Kidney (tissue), 13 donors: ENCODE measurements at regions not wholly inside any gene's neighbourhood (a gene's known extent, or its start where the extent isn't known, plus 50 kb on each side); places are given as distances from the start of the nearest gene placed in this dataset.
A peak's percentile ranks its signal among the peaks of the same experiment; 100 is the strongest.

Experiments used
- DNase-seq, 5 donors: peaks; one replicate each; pipeline ENCODE4 v3.0.0-alpha.2; 2013 to 2020
- FAIRE-seq: peaks from 2 replicates; lab custom pipeline; 2012; peaks lifted over from hg19 to GRCh38; lab: Jason Lieb, UNC
- H3K27ac ChIP-seq, 2 donors: one replicate each; pipeline ENCODE4 v1.7.0; 2013; ENCODE audit warnings: low read depth in 2 of 2, low read length in 2 of 2, inconsistent platforms in 1 of 2
- H3K27me3 ChIP-seq: one replicate; pipeline ENCODE4 v1.7.1; 2013; ENCODE audit warnings: low read length, inconsistent platforms; ENCODE audit not compliant: control insufficient read depth, insufficient read depth
- H3K36me3 ChIP-seq, 3 donors: one replicate each; pipeline versions ENCODE4 v1.7.0 to v1.7.1; 2013; ENCODE audit warnings: low read length in 3 of 3, control low read depth in 1 of 3, inconsistent platforms in 1 of 3; ENCODE audit not compliant: insufficient read depth in 3 of 3, control insufficient read depth in 2 of 3
- H3K4me1 ChIP-seq, 3 donors: one replicate each; pipeline versions ENCODE4 v1.7.0 to v1.7.1; 2013; ENCODE audit warnings: low read length in 3 of 3, inconsistent platforms in 1 of 3, low read depth in 1 of 3; ENCODE audit not compliant: control insufficient read depth in 2 of 3, insufficient read depth in 2 of 3
- H3K4me3 ChIP-seq, 3 donors: one replicate each; pipeline versions ENCODE4 v1.7.0 to v1.8.1; 2013; ENCODE audit warnings: low read length in 3 of 3, control low read depth in 1 of 3, inconsistent platforms in 1 of 3
- H3K9ac ChIP-seq, 3 donors: one replicate each; pipeline versions ENCODE4 v1.7.0 to v1.7.1; 2013; ENCODE audit warnings: low read length in 3 of 3, control low read depth in 1 of 3, inconsistent platforms in 1 of 3
- H3K9me3 ChIP-seq, 3 donors: one replicate each; pipeline versions ENCODE4 v1.7.0 to v1.7.1; 2013; ENCODE audit warnings: low read length in 3 of 3, control low read depth in 1 of 3, inconsistent platforms in 1 of 3; ENCODE audit not compliant: control insufficient read depth in 2 of 3, insufficient read depth in 1 of 3
- CTCF ChIP-seq: IDR thresholded peaks from 3 replicates; pipeline ENCODE4 v1.5.1; 2012; ENCODE audit warnings: mild to moderate bottlenecking, moderate library complexity, borderline replicate concordance; ENCODE audit not compliant: insufficient read depth; ENCODE audit errors: extremely low read depth
- intact Hi-C: fragments of 100-400 bp; cut with DNase I; formaldehyde crosslinking; loops from one replicate; pipeline ENCODE4 v1.11.1; 2022
- donor health status: control.
- donor health status: control.
- donor health status: control.
- donor health status: control.
- donor health status: control.
- donor health status: DM: yes; HTN: yes; CAD: no.
- donor health status: Normal renal cell carcinoma (clear cell type).

GRCh38 chr1:228852024-228852423 is 116.7 kb downstream of the RHOU start:
- Histone ChIP-seq H3K27ac (no peak overlapping the region), H3K4me1 (peaks cover 0 to 2% (median 0%) of the 10 kb centered on the region in 3 donors), H3K9me3 (peaks cover 0 to 3% (median 0%) of the 10 kb centered on the region in 3 donors), H3K4me3 (no peak overlapping the region), H3K36me3 (no peaks in the 10 kb centered on the region), H3K9ac (no peak overlapping the region), H3K27me3 (no peaks in the 10 kb centered on the region)
- TF ChIP-seq CTCF, result no peak
- DNase-seq (peak in 2 of 5 donors; percentile 3 to 30), FAIRE-seq (no peak)
- intact Hi-C loops, result no loop called here

- H3K36me3 ChIP-seq, result no peaks in the 10 kb centered on the region
- H3K9me3 ChIP-seq, result peaks cover 0 to 3% (median 0%) of the 10 kb centered on the region in 3 donors
- intact Hi-C loops, result no loop called here
- no peak overlapping the region for H3K9ac ChIP-seq
- H3K4me3 ChIP-seq, result no peak overlapping the region
- no peak overlapping the region for H3K27ac ChIP-seq
- peak in 2 of 5 donors; percentile 4 to 40 for DNase-seq
- no peak for TF ChIP-seq CTCF
- H3K27me3 ChIP-seq, result no peaks in the 10 kb centered on the region
- peaks cover 0 to 2% (median 0%) of the 10 kb centered on the region in 3 donors for H3K4me1 ChIP-seq
- FAIRE-seq, result no peak
Observed at GRCh38 chr1:228852511-228853088, 117.3 kb downstream of the RHOU start.

GRCh38 chr1:228853191-228853590 is 117.9 kb downstream of the RHOU start:
- no peak for TF ChIP-seq CTCF
- H3K9me3 ChIP-seq, result peaks cover 0 to 3% (median 0%) of the 10 kb centered on the region in 3 donors
- intact Hi-C loops, result no loop called here
- H3K36me3 ChIP-seq, result no peaks in the 10 kb centered on the region
- peaks cover 0 to 2% (median 0%) of the 10 kb centered on the region in 3 donors for H3K4me1 ChIP-seq
- no peak overlapping the region for H3K9ac ChIP-seq
- H3K27ac ChIP-seq, result no peak overlapping the region
- no peaks in the 10 kb centered on the region for H3K27me3 ChIP-seq
- no peak overlapping the region for H3K4me3 ChIP-seq
- peak in 1 of 5 donors; percentile 3 for DNase-seq
- no peak for FAIRE-seq
